Breast epithelium (tissue), 3 donors: ENCODE measurements at regions not wholly inside any gene's neighbourhood (a gene's known extent, or its start where the extent isn't known, plus 50 kb on each side); places are given as distances from the start of the nearest gene placed in this dataset.

Experiments used
- POLR2A ChIP-seq: fragments of 450-650 bp; IDR thresholded peaks from one replicate; pipeline ENCODE4 v1.6.1; 2016; ENCODE audit warnings: antibody characterized with exemption, mild to moderate bottlenecking, moderate library complexity
- POLR2AphosphoS5 ChIP-seq, 3 donors: sonication (generic); formaldehyde crosslinking; IDR thresholded peaks; one replicate each; pipeline ENCODE4 v1.6.1; 2017; ENCODE audit warnings: antibody characterized with exemption in 3 of 3
- TF ChIP-seq, protein P1 (sequence below), 3 donors: fragments of 450-650 bp; IDR thresholded peaks; one replicate each; pipeline ENCODE4 v1.5.1; 2016 to 2017; ENCODE audit warnings: antibody characterized with exemption in 3 of 3, mild to moderate bottlenecking in 3 of 3, moderate library complexity in 3 of 3

DNA sequence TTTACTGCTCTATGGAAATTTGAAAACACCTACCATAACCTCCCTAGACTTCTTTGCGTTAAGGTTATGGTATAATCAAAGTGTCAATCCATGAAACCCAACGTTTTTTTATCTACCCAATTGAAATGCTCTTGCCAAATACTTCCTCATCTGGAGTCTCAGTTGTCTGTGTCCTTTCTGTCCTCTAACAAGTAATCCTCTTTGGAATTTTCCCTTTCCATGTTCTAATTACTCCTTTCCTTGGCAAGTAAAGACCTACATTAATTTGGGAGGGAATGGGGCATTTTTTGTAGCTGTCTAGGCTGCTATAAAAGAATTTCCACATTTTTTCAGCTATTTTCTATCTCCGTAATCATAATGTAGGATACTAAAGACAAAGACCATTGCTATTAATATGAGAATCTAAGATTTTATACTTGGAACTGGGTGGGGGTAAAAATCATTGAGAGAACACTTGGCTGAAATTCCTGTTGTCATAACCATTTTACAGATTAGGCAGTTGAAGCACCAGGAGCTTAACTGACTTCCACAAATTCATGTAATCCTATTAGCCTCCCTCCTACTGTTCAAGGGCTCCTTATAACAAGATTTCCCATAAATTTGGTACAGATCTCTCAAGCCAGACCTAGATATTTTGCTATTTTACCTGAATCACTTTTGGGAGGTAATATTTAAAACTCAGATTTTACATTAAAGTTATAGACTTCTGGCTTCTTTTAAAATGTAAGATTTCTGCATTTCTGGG is 1307.6 kb downstream of the XPNPEP1 start:
- TF ChIP-seq POLR2A (no peak), POLR2AphosphoS5 (IDR thresholded peaks at IDR 0.05) (no peak)
- TF ChIP-seq, protein P1, sequence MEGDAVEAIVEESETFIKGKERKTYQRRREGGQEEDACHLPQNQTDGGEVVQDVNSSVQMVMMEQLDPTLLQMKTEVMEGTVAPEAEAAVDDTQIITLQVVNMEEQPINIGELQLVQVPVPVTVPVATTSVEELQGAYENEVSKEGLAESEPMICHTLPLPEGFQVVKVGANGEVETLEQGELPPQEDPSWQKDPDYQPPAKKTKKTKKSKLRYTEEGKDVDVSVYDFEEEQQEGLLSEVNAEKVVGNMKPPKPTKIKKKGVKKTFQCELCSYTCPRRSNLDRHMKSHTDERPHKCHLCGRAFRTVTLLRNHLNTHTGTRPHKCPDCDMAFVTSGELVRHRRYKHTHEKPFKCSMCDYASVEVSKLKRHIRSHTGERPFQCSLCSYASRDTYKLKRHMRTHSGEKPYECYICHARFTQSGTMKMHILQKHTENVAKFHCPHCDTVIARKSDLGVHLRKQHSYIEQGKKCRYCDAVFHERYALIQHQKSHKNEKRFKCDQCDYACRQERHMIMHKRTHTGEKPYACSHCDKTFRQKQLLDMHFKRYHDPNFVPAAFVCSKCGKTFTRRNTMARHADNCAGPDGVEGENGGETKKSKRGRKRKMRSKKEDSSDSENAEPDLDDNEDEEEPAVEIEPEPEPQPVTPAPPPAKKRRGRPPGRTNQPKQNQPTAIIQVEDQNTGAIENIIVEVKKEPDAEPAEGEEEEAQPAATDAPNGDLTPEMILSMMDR (IDR thresholded peaks at IDR 0.05) = no peak
